GM21447 (cell line): ENCODE measurements at regions not wholly inside any gene's neighbourhood (a gene's known extent, or its start where the extent isn't known, plus 50 kb on each side); places are given as distances from the start of the nearest gene placed in this dataset.

ENCODE experiments used
- ATAC-seq: cut with Tn5 transposase; IDR thresholded peaks from one replicate; pipeline ENCODE4 v1.9.1; 2021; ENCODE audit not compliant: unreplicated experiment

DNA sequence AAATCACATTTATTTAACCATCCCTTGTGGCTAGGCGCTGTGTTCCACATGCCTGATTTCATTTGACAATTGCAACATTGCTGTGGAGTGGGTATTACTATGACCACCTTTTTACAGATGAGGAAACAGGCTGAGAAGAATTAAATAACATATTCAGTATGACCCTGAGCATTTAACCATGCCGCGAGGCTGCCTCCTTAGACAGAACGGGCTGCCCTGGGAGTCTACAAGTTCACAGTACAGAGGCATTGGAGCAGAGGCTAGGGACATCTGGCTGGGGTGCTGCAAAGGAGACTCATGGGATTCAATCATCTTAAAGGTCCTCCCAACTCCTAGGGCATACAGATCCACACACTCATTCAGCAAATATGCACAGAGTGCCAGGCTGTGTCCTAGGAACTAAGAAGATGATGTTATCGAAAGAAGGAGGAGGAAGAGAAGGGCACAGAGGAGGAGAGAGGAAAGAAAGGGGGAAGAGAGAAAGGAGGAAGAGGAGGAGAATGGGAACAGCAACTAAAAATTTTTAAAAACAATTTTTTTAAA lies 164.7 kb upstream of the CCND2 start:
- no peak for ATAC-seq

- no peak for ATAC-seq
Measured at GRCh38 chr12:4107911-4108697, 165.5 kb upstream of the CCND2 start.

DNA sequence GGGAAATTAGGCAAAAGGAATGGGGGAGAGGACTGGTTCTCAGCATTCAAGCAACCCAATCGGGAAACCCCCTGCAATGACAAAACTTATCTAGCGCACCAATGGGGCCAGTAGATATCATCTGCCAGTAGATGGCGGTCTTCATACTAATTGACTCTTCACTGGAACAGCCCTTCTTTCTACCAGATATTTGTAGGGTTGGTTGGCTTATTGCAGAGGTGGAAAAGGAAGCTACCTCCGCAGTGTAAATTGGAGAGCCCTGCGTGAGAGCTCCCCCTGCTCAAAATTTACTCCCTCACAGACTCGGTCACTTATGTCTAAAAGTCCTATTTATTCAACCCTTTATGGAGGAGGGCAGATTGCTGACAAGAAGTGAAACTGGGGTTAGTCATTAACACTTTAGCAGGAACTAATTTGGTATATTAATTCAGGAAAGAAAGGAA lies 166.1 kb upstream of the CCND2 start:
- peak; percentile 90 for ATAC-seq

- ATAC-seq: no peak
Measured at GRCh38 chr12:4106621-4107020, 166.9 kb upstream of the CCND2 start.

DNA sequence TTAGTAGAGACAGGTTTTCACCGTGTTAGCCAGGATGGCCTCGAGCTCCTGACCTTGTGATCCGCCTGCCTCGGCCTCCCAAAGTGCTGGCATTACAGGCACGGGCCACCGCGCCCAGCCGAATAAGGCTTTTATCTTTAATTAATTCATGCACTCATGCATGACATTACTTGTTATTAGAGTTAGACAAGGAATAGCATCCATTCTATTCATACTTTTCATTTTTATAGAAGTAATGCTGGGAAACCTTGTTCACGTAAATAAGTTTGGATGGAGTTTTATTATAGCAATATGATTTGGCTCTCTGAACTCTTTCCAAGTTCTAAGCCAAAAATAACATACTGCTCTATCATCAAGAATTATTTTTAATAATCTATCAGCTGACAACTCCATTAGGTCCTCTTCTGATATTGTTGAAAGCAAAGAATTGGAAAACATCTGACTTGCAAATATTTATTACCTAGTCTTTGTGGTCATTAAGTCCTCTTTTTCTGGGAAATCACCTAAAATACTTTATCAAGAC lies 168.8 kb upstream of the CCND2 start:
- no peak for ATAC-seq

DNA sequence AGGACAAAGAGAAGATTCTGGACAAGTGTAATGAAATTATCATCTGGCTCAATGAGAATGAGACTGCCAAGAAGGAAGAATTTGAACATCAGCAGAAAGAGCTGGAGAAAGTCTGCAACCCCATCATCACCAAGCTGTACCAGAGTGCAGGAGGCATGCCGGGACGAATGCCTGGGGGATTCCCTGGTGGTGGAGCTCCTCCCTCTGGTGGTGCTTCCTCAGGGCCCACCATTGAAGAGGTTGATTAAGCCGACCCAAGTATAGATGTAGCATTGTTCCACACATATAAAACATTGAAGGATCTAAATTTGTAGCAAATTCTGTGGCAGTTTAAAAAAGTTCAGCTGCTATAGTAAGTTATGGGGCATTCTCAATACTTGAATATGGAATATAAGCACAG lies 174.3 kb upstream of the CCND2 start:
- no peak for ATAC-seq

GRCh38 chr12:4091016-4091743 lies 182.4 kb upstream of the CCND2 start:
- no peak for ATAC-seq

DNA sequence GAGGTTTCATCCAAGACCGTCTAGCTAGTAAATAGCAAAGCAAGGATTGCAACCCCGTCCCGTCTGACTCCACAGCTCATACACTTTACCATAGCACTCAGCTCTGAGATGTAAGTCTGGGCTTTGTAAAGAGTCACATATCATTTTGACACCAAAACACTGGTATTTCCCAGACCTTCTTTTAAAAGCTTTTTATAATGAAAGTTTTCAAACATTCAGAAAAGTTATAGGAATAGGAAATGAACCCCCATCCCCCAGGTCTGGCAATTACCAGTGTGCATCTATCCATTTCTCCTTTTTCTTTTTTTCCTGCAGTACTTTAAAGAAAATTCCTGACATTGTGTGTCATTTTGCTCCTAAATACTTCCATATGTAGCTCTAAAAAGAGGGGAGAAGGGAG lies 183.6 kb upstream of the CCND2 start:
- no peak for ATAC-seq

- ATAC-seq: no peak
Measured at GRCh38 chr12:4089121-4089606, 184.4 kb upstream of the CCND2 start.

DNA sequence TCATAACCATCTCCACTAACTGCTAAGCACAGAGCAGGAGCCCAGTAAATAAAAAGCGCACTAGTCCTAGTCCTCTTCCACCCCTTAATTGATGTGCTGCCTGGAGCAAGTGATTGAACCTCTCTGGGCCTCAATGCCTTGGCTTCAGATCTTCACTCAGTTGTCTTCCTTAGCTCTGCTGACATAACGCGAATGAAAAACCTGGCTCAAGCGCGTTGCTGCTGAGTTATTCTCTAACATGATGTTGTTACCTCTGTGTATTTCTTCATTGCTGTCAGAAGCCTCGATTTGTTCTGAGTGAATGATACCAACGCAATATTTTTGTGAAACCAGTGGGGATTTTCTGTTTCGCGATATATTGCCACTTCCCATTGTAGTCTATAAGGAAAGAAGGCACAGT lies 185.1 kb upstream of the CCND2 start:
- ATAC-seq: no peak

DNA sequence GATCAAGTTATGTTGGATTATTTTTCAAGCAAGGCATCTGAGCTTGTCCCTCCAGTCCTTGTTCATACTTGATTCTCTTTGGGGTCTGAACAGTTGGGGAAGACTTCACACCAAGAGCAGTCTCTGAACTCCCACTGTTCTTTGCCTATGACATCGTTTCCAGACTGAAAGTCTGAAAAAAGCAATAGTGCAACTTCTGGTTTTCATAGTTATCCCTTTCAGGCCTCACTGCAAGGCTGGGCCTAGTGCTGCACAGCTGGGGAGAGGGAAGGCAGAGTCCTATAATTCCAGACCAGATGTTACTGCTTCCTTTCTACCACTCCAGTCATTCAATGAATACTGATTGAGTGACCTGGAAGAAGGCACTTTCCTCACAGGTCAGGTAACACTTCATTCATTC lies 187.1 kb upstream of the CCND2 start:
- ATAC-seq: no peak

DNA sequence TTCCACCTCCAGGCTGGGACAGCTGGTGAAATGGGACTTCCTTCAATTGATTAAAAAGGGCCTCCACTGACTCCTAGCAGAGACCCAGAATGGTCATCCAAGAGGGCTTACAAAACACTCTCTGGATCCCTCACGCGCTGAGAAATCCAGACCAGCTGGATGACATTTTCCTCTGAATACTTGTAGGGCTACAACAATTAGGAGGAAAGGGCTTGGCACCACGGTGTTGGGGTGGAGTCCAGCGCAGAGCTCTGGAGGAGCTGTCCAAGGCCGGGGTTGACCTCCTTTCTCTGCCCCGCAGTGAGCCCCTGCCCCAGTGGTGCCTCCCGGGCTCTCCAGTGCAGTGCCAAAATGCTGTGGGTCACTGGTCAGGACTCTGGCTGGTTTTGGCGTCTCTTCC lies 189.0 kb upstream of the CCND2 start:
- ATAC-seq: no peak

DNA sequence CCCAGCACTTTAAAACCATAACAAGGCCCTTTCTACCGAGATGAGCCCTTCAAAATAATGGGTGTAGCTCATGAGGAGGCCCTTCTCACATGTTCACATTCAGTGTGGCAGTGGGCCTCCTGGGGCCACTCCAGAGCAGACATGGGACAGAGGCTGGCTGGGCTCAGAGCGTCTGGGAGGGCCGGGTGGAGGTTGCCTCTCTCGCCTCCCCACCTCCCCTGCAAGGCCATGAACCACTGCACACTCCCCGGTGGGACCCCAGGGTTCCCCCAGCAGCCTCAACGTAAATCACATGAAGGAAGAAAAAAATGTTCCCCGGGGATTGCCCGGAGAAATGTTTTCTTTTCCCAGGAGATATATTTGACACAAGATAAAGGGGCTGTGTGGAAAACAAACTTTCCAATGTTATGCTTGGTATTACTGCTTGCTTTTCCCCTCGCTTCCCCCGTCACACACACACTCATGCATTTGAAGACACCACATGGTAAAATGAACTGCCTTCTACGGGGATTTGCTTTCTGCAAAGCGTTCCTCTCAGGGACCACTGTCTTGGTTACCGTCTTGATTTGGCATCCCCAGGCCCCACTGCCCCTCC lies 190.7 kb upstream of the CCND2 start:
- ATAC-seq: no peak

GRCh38 chr12:4080213-4080612 lies 193.3 kb upstream of the CCND2 start:
- ATAC-seq: no peak

GRCh38 chr12:4074129-4074528 lies 199.4 kb upstream of the CCND2 start:
- ATAC-seq: no peak

GRCh38 chr12:4069670-4070010 lies 196.4 kb upstream of the PARP11 start:
- no peak for ATAC-seq

DNA sequence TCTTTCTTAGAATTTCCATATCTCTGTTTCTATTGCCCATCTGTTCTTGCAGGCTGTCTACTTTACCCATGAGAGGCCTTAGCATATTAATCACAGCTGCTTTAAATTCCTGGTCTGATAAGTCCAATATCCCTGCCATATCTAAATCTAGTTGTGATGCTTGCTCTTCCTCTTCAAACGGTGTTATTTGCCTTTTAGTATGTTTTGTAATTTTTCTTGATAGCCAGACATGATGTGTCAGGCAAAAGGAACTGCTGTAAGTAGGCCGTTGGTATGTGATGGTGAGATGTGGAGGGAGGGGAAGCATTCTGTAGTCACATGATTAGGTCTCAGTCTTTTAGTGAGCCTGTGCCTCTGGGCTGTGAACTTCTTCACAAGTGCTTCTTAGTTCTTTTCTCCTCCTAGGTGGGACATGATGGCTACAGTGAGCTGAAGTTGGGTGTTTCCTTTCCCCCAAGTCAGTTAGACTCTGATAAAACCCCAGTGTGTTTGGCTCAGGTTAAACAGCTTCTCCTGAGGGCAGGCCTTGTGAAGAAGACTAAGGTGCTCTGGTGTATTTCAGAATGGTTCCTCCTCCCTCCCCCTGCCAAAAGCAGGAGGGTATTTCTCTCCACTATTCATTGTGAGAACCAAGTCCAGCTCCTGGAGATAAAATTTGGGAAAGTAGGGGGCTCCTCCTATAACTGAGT lies 195.9 kb upstream of the PARP11 start:
- ATAC-seq: no peak

- no peak for ATAC-seq
Measured at GRCh38 chr12:4064008-4064407, 190.8 kb upstream of the PARP11 start.

GRCh38 chr12:4059898-4060568 lies 186.8 kb upstream of the PARP11 start:
- ATAC-seq: no peak
